Kidney tubule cell (primary cell): ENCODE measurements at regions not wholly inside any gene's neighbourhood (a gene's known extent, or its start where the extent isn't known, plus 50 kb on each side); places are given as distances from the start of the nearest gene placed in this dataset.

Source experiments
- DNase-seq: peaks from one replicate; pipeline ENCODE4 v3.0.0-alpha.2; 2018; ENCODE audit warnings: low spot score

DNA sequence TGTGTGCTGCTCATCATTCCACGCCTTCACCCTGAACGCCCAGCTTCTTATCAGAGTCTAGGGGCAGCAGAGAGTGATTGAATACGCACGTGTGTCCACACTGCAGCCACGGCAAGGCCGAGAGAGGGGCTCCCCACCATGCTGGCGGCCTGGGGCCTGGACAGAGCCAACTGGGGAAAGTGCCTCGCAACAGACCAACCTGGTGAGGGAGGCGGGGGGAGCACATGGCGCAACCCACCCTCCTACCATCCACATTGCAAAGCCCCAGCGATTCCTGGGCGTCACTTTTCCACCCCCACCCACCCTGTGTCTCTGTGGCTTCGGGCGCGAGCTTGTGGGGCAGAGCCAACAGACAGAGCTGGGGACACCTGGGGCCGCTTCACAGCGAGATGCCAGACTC lies 66.4 kb upstream of the DUSP22 start:
- no peak for DNase-seq

DNA sequence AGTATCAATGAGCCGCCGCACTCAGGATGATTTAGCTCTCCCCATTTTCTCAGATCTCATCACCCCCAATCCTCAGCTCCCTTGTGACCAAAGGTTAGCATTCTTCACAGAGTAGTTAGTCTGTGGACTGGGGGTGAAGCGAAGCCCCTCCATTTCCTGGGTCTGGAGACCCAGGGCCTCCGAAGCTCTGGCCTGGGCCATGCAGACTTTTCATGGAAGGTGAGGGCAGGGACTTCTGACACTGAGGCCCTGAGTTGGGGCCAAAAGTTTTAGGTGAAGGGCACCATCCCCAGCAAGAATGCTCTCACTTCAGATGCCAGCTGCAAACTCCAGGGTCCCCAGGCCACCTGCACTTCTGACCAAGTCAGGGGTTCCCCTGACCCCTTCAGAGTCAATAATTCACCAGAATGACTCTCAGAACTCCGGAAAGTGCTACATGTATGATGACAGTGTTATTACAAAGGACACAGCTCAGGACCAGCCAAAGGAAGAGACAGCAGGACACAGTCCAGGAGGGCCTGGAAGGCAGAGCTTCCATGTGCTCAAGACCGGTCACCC lies 65.7 kb upstream of the DUSP22 start:
- no peak for DNase-seq

GRCh38 chr6:227074-227782 lies 65.1 kb upstream of the DUSP22 start:
- DNase-seq = no peak

DNA sequence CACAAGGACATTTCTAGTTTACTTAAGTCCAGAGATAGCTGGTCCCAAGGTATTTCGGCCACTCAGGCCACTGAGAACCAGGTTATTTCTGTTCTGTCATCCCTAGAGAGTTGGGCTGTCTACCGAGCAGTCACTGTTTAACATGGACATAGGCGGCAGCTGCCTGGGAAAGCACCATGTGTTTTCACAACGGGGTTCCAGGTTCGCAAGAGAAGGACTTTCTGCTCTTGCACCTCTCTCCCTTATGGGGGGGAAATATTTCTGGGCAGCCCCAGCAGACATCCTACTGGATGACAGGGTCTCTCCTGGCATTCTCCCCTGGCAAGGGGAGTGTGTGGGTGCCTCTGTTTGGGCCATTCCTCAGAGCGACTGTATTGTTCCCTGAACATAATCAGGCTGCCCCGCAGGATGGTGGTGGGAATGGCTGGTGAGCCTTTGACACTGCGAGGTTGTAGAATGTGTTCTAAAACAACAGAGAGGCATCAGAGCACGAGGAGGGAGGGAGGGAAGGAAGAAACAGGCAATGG lies 64.4 kb upstream of the DUSP22 start:
- no peak for DNase-seq

DNA sequence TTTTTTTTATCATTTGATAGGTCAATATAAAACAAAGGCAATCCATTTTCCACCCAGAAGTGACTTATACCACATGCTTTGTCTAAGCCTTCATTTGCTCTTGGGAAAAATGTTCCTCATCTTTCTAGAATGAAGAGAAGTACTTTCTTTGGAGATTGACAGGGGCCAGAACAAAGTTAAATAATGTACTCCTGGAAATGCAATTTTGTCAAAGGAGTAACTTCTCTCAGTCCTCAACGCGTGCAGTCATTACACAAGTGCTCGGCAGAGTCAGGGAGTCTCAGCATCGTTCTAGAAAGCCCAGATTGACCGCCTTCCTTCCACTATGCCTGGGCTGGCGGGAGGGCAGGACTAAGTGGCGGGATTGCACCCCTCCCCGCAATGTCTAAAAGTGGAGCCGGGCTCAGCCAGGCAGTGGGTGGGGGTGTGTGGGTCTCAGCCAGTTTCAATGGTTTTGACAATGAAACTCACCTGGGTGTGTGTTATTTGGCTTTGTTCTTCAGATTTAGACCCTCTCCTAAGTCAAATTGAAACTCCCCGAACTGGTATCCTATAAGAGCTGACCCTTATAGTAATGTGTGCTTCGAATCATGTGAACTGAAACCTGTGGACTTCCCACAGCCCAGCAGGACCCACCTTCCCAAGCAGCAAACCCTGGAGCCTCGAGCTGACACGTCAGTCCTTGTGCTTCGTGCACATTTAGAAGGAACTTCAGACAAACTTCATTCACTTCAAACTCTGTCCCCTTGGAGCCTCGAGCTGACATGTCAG lies 63.2 kb upstream of the DUSP22 start:
- no peak for DNase-seq

DNA sequence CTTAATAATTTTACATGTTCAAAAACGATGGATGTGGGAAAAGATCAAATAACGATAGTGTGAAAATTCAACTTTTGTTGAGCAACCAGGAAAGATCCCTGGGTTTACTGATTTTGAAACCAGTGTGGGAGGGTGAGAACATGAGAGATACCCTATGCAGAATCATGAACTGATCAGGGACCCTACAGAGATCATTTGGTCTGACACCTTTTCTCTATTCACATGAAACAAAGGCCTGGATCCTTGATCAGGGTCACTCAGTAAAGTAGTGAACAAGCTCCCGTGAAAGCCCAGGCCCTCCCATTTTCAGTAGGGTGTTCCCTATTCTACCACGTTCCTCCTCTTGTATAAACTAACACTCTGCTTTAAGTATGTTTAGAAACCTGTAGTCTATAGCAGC lies 60.5 kb upstream of the DUSP22 start:
- DNase-seq = no peak

- DNase-seq = no peak
Observed at GRCh38 chr6:232982-233640, 59.2 kb upstream of the DUSP22 start.

- DNase-seq = no peak
Observed at GRCh38 chr6:234706-235372, 57.4 kb upstream of the DUSP22 start.

DNA sequence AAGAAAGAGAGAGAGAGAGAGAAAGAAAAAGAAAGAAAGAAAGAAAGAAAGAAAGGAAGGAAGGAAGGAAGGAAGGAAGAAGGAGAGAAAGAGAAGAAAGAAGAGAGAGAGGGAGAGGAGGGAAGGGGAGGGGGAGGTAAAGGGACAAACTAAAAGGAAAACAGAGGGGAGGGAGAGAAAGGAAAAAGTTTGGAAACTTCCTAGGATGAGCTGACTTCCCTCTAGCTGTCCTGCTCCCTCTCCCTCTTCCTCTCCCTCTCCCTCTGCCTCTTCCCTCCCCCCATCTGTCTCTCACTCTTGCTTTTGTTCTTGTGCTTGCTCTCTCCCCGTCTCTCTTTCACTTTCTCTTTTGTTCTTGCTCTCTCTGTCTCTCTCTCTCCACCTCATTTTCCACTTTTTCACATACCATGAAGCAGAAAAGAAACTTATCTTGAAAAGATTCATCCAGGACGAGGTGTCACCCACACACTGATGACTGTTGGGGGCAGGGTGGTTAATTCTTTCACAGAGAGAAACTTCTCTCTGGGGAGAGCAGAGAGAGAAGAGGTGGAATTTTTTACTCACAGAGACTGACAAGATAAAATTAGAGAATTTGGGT lies 56.4 kb upstream of the DUSP22 start:
- peak; percentile 55 for DNase-seq

DNA sequence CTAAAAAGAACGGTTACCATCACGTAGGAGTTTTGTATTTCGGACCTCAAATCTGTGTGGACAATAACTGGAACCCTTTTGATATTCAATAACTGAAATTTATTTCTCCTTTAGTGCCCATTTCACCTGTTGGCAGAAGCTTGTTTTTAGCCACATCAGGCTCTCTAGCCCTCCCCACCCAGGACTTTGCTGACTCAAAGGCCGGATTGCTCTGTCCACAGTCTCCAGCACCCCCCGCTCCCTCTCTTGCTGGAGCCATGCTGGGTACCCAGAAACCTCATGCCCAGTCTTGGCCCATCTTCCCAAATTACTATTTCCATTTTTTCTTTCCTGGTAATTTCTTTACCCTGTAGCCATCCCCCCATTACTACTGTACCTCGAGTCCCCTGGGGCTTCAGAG lies 55.8 kb upstream of the DUSP22 start:
- DNase-seq = no peak

- no peak for DNase-seq
Observed at GRCh38 chr6:240151-240550, 52.1 kb upstream of the DUSP22 start.

DNA sequence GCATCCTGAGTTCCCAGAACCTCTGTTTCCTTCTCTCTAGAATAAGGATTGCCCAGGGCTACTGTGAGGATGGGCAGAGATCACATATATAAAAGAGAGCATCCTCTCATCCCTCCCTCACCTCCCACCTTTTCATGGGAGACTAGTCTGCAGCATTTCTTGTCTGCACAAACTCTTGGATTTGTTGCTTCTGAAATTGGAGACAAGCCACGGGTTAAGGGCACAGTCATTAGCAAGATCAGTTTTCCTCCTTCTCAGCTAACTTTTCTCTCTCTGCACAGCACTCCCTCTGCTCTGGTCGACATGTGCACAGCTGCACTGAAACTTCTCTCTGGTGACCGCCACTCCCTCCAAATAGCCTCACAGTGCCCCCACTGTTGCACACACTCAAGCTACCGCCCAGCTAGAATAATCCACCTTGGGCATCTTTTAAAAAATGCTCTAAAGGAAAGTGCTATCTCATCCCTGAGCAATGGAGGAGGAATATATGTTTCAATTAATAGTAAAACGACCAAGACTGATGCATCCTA lies 50.9 kb upstream of the DUSP22 start:
- no peak for DNase-seq
